Activated CD4-positive, CD25-positive, alpha-beta regulatory T cell treated with anti-CD3 and anti-CD28 coated beads, Interleukin-2, amount 50 U/mL, for 24 hours (primary cell): ENCODE measurements at regions not wholly inside any gene's neighbourhood (a gene's known extent, or its start where the extent isn't known, plus 50 kb on each side); places are given as distances from the start of the nearest gene placed in this dataset.
"Not testable (repeated sequence)": the region's sequence is repeated elsewhere in the genome, so short reads cannot be mapped to it uniquely, and the experiment has no call there.

Source experiments
- ATAC-seq, 2 donors: fragments of 150-1000 bp; cut with Tn5 transposase; one replicate each; pipeline ENCODE4 v1.10.0; 2021; ENCODE audit warnings: mild to moderate bottlenecking in 1 of 2, moderate library complexity in 1 of 2

DNA sequence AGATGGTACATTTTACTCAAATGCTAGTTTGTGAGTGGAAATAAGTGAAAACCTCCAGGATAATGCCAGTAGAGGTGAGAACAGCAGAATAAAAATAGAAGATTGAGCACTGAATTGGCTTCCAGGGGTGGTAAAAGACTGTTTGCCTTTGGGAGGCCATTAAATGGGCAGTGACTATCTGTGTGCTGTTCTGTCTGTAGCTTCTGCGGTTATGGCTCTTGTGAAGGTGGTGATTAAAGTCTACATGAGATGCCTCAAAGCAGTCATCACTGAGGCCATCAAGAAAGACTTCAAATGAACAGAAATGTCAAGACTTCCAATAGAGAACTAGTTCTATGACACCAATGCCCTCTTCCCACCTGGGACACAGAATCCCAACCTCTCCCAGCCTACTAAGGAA is 108.8 kb downstream of the EFHB start:
- no peak for ATAC-seq

DNA sequence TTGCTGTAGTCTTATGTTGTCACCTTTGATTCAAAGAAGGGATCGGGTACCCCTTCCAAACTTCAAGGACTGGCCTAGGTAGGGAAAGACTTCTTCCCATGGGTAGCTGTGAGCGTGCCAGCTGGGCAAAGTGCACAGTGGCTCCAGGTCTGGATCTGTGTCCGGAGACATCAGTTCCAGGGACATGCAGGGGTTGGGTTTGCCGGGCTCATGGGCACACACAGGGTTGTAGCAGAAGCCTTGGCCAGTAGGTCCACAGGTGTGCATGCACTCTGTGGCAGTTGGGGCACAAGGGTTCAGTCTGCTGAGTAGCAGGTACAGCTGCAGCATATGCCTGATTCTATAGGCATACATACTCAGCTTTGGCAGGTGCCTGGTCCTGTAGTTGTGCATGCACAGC is 111.2 kb downstream of the EFHB start:
- no peak for ATAC-seq

DNA sequence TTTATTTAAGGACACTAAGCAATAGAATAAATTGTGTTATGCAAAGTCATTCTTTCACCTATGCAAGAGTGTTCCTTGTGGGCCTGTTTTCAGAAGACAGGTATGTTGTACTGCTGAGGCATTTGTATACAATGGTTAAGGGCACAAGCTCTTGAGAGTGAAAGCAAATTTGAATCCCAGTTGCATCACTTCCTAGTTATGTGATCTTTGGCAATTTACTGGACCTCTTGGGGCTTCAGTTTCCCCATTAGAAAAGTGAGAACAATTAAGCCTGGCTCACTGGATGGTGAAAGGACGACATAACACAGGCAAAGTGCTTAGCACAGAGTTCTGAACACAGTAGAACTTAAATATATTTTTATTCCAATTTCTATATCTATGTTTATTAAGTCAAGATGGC is 117.4 kb downstream of the EFHB start:
- no peak for ATAC-seq

DNA sequence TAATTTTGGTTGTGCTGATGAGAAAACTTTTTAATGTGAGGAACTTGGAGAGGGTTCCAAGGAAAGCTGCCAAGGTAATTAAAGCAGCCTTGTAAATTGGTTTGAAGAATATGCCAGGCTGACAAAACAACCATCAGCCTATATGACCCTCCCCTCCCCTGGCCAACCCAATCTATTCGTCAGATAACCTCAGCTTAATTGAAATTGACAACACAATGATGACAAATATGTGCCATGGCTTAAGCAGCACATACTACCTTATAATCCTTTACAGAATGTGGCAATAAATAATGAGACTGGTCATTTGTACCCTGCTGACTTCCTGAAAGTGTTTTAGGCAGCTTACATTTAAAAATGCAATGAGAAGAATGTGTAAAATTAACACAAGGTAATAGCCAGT is 118.2 kb downstream of the EFHB start:
- no peak for ATAC-seq

DNA sequence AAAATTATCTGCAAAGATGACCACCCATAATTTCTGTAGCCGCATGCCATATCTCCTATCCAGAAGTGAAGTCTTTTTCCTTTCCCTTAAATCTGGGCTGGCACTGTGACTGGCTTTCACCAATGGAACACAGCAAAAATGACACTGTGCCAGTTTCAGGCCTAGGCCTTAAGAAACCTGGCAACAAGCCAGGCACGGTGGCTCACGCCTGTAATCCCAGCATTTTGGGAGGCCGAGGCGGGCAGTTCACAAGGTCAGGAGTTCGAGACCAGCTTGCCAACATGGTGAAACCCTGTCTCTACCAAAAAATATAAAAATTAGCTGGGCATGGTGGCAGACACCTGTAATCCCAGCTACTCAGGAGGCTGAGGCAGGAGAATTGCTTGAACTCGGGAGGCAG is 120.3 kb downstream of the EFHB start:
- ATAC-seq, result not testable (repeated sequence)

DNA sequence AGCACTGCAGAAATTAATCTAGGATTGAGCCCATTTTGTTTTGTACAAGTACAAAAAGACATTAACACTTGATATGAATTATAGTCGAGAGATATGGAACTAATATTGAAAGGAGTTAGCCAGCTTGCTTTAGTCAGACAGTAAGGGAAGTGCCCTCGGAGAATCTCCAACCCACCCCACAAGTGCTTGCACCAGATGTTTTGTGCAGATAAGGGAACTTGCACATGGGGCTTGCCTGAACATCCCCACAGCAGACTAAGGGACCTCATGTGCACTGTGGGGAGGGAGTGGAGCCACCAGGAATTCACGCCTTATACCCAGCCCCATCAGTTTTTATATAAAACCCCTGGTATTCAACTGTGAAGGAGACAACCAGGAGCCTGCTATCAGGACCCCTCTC is 122.3 kb downstream of the EFHB start:
- ATAC-seq, result no peak

DNA sequence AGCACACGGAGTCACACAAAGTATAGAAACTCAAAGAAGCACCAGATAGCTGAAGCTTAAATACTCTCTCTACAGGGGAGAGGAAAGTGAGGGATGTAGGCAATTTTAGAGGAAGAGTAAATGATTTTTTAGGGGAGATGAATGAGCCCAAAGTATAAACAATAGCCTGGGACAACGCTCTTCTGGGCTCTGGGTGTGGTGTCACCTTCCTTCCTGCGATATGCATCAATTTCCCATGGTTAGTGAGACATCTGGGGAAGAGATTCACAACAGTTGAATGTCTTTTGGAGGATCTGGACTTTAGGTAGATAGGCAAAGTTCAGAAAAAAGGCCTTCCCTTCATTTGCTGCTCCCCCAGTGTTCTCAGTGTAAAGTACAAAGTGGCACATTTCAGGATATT is 125.2 kb downstream of the EFHB start:
- no peak for ATAC-seq

DNA sequence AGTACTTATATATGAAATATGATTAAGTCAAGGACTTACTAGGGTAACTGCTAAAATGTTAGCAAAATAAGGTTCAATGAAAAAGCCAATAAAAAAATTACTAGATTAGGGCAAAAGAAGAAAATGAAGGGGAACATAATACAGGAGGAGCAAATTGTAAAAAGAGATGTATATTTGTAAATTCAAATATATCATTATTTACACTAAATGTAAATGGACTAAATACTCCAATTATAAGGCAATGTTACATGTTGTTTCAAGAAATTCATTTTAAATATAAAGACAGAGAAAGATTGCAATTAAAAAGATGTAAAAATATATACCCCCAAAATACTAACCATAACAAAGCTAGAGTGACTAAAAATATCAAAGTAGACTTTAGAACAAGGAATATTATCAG is 134.1 kb downstream of the EFHB start:
- no peak for ATAC-seq

DNA sequence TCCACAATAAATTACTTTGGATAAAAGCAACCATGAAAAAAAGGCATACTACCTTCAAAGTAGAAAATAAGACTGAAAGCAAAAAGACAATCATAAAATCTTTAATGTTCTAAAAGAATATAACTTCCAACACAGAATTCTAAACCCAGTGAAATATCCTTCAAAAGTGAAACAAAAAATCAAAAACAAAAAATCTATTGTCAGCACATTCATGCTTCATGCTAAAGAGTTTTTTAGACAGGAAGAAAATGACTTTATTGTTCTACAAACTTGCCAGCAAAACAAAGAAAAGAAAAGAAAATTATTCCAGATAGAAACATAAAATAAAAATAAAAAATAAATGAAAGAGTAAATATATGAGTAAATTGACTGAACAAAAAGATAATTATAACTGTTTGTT is 134.9 kb downstream of the EFHB start:
- ATAC-seq, result no peak

DNA sequence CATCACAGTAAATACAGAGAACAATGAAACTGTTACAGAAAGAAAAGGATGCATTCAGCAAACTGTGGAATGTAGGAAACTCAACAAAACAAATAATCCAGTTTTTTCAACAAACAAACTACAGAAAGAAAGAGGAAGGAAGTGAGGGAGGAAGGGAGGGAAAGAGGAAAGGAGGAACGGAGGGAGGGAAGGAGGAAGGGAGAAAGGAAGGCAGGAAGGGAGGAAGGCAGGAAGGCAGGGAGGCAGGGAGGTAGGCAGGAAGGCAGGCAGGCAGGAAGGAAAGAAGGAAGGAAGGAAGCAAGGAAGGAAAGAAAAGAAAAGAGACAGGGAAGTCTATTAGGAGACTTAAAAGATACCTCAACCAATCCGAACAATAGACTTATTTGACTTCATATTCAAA is 135.7 kb downstream of the EFHB start:
- ATAC-seq, result no peak

DNA sequence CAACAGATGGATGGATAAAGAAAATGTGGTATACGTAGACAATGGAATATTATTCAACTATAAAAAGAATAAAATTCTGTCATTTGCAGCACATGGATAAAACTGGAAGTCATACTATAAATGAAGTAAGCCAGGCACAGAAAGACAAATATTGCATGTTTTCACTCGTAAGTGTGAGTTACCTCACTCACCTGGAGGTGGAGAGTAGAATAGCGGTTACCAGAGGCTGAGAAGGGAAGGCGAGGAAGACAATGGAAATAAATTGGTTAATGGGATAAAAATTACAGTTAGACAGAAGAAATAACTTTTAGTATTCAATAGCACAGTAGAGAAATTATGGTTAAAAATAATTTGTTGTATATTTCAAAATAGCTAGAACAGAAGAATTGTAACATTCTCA is 141.6 kb downstream of the EFHB start:
- no peak for ATAC-seq

DNA sequence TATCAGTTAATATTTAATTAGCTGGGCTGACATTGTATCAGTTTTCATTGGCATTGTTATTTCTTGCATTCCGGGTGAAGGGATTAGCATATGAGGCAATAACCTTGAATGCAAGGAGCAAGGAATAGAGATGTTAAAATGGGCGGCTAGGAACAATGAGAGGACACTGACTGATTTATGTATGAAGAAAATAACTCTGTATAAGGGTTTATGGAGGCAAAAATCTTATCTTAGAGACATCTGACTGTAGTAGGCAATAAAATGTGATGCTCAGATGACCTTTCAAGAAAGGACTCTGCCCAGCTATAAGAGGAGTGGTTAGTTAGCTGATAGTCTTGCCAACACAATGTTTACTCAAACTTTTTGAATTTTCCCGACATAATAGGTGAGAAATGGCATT is 158.3 kb downstream of the EFHB start:
- ATAC-seq, result no peak

DNA sequence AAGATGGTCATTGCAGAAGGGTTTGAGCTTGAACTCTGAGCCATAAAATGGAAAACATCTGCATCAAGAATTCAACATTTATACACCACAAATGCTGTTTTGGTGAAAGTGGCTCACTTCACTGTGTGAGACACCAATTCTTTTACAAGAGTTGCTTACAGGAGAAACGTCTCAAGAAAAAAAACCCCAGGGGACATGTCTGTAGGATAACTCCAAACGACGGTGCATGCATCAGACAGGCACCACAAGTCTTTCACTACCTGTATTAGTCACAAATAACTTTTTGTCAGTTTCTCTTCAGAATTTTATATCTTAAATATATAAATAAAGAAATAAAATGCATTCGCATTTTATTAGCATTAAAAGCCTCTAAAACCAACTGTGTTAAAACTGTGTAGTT is 164.3 kb downstream of the EFHB start:
- ATAC-seq, result no peak

DNA sequence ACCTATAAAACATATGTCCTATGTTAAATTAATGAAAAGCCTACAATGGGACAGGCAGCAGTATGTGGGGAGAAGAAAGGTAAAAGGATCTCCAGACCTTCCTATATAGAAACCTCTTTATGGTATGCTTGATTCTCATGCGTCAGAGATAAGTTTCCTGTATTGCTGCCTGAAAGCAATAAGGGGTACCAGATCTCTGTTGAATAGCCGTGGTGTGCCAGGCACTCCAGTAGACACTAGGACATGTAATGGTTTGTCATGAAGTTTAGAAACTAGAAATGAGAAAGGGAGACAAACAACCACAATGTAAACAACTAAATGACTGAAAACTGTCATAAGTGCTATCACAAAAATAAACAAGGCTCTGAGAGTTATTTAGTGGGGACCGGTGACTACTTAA is 168.1 kb downstream of the EFHB start:
- ATAC-seq, result no peak

DNA sequence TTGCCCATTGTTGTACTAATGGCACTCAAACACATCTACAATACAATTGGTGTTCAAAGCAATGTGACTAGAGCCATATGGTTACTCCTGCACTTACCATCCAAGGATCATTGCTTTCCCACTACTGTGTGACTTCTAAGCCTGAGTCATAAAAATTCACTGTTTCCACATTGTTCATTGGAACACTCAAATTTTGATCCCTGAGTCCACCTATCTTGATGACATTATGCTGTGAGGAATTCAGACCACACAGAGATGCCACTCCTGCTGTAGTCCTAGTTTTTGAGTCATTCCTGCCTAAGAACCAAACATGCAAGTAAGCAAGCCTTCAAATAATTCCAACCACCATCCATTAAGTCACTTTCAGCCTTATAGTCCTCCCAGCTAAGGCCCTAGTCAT is 176.2 kb downstream of the EFHB start:
- no peak for ATAC-seq

DNA sequence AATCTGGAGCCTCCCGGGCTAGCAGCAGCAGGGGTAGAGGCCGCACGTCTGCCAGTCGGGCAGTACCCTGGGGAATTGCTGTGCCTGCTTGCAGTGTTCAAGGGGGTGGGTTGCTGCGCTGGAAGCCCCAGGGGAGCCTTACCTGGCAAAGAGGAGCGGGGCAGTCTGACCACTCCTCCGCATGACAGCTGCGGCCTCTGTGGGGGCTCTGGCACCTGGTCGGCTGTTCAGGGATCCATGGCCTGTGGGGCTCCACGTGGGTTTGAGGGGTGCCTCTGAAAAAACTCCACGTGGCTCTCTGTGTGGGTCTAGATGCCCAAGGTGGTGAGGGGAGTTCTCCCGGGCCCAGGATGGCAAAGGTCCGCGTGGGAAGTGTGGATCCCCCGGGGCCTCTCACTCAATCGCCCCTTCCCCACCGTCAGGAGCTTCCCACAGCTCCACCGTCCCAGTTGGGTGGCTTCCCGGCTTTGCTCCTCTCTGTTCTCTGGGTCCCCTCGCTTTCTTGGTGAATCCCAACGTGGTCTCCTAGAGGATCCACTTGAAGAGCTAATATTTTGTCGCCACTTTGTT is 184.5 kb downstream of the EFHB start:
- no peak for ATAC-seq

DNA sequence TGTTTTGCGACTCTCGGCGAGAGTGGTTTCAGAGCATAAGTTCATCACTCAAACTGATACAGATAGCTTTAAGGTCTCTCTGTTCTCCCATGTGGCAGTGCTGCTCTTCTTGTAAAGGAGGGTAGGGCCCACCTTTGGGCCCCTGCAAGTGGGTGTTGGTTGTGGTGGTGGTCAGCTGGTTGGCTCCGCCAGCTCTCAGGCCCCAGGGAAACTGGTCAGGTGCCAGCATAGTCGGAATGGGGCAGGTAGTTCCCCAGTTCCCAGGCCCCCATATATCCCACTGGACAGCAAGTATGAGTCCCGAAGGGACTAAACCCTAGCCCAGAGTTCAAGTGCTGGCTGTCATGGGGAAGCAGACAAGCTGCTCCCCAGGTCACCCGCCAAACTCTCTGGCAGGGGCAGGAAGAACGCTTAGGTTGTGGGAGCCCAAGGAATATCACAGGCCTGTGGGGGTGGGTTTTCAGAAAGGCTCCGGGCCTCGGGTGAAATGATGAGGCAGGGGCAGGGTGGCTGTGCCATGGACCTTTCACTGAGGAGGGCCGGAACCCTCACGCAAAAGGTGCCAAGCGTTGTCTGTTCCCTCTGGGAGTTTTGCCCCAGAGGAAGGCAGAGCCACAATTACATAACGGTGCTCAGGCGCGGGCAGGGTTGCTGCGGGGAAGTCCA is 185.1 kb downstream of the EFHB start:
- no peak for ATAC-seq

DNA sequence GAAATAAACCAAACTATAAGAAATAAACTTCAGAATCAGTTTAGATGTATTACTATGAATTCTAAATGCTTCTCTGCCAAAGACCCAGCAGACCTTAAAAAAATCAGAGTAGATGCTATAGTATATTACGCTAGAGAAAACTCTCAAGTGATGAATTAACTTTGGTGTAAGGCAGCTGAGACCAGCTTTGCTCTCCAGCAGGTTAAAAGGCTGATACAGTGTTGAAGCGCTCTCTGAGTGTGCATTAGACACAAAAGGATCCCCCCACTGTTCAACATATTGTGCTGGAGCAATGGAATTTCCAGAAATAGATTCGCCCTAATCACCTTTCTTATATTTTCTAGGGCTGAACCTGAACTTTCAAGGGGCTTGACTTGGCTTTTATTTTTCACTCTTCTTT is 190.0 kb downstream of the EFHB start:
- no peak for ATAC-seq

DNA sequence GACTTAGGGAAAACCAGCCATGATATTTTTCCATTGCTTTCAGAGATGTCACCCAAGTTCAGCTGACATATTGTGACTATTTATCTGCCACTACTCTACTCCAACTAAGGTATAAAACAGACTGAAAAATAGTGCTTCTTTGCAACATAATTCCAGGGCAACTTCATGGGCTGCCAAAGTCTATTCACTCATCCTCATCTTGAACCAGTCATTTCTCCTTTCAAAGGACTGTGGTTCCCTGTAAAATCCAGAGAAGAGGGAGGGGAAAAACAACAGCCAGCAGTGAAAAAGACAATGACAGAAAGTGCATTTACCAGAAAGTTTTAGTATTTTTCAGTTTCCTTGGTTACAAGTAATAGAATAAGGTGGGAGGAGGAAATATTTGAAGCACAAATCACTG is 191.1 kb downstream of the EFHB start:
- ATAC-seq, result no peak

DNA sequence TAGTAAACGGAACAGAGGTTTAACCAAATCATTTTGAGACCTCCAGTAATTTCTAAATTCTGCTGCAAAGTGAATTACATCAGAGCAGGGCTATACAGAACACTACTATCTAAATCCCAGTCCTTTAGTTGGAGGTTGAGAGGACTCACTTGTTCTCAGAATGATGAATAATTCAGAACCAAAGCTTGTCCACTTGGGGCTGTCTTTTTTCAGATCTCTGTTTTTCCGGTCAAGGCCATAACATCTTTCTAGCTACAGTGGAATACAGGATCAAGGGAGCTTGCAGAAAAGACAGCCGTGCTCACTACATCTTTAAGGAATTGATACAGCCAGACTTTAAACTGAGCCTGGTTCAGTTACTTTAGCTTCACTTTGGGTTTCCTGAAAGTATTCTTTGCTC is 194.5 kb downstream of the EFHB start:
- ATAC-seq, result no peak

DNA sequence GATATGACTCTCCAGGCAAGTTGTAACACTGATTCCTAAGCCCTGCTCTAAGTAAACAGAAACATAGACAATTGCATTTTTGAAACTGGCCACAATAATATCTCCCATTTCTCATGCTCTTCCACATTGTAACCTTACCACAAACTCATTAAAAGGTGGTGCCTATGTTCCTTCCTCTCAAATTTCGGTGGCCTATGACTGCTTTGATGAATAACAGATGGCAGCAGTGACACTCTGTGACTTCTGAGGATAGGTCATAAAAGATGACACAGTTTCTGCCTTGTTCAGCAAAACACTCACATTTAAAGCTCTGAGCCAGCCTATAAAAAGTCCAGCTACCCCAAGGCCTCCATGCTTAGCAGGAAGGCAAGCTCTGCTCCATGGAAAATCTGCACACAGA is 195.2 kb downstream of the EFHB start:
- no peak for ATAC-seq

DNA sequence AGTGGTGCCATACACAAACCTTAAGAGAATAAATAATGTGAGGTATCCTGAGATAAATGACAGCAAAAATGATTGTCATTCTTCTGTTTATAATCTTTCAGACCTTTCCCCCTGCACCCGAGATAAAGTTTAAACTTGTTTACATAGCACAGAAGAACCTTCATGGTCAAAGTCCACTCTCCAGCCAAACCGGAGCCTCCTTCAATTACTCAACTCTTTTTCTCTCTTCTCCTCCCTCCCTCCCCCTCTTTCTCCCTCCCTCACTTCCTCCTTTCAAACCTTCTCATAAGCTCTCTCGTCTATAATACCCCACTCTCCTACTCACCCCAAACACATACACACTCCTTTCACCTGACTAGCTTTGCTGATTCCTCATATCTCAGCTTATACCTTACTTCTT is 198.9 kb downstream of the EFHB start:
- no peak for ATAC-seq

DNA sequence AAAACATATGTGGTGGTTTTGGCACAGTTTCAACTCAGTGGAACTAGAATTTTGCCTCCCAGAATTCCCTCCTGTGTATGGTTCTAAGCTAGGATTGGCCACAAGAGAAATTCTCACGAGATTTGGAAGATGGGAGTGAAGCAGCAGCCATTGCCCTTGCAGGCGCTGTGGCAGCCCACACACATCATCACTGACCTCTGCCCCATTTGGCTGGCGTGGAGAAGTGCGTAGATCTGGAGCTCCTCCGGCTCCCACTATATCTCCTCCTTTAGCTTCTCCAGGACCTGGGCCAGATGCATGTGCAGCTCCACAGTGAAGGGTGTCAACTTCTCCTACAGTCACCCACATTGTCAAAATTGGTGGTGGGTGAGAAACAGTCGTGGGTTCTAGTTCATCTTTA is 199.6 kb downstream of the EFHB start:
- no peak for ATAC-seq

DNA sequence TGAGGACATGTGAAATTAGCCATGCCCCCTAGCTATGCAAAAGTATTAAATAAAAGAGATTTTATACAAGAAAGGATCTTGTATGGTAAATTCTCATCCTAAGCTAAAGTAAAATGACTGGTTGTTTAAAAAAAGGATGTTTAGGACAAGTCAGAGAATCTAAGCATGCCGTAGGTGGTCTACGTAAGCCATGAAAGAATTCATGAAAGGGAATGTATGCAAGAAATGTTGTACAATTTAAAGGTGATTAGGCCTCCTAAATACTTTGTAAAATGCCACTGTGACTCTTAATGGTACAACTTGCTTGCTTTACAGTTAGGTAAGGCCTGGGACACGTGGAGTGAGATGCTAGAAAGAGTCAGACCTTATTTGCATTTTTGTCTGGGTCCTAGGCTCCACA is 209.0 kb downstream of the EFHB start:
- no peak for ATAC-seq

DNA sequence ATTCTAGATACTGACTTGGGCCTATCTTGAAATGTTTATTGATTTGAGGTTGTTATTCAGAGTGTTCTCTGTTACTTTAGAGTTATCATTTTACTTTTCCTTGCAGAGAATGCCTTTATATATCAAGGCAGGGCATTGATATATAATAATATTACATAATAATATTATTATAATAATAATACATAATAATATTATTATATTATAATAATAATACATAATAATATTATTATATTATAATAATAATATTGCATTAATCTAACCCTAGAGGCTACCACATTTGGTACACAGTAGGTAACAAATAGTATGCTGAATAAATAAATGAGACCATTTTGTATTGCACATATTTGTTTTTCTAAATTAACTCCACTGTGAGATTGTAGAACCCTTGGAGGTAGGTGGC is 216.3 kb downstream of the EFHB start:
- ATAC-seq, result no peak
